H1 (cell line): ENCODE measurements at regions not wholly inside any gene's neighbourhood (a gene's known extent, or its start where the extent isn't known, plus 50 kb on each side); places are given as distances from the start of the nearest gene placed in this dataset.

Source experiments
- ATF2 ChIP-seq: IDR thresholded peaks from 2 replicates; pipeline ENCODE4 v1.6.1; 2012; ENCODE audit warnings: low read length, inconsistent platforms
- CTBP2 ChIP-seq: IDR thresholded peaks from 2 replicates; pipeline ENCODE4 v1.7.0; 2011; ENCODE audit warnings: borderline replicate concordance, mild to moderate bottlenecking, moderate library complexity, mixed read lengths, low read length; ENCODE audit not compliant: insufficient read depth, insufficient read length
- EP300 ChIP-seq, 2 experiments: IDR thresholded peaks; 1 replicate in 1 of 2; 2 replicates in 1 of 2; pipeline ENCODE4 v1.6.1; 2011 to 2012; ENCODE audit warnings: low read depth in 2 of 2, low read length in 2 of 2, mild to moderate bottlenecking in 2 of 2, borderline replicate concordance in 1 of 2, inconsistent platforms in 1 of 2, moderate library complexity in 1 of 2
- FOSL1 ChIP-seq: IDR thresholded peaks from 2 replicates; pipeline ENCODE4 v1.6.1; 2011; ENCODE audit warnings: mild to moderate bottlenecking, low read depth, low read length, moderate library complexity; ENCODE audit not compliant: insufficient read depth
- SIN3A ChIP-seq, 2 experiments: IDR thresholded peaks in 1 of 2; conservative IDR thresholded peaks in 1 of 2; 2 replicates each; pipeline ENCODE4 v1.6.1; 2011 to 2012; ENCODE audit warnings: low read length in 2 of 2, improper control_type of control experiment in 1 of 2, low read depth in 1 of 2, mild to moderate bottlenecking in 1 of 2
- SP1 ChIP-seq: IDR thresholded peaks from 2 replicates; pipeline ENCODE4 v1.6.1; 2011; ENCODE audit warnings: low read depth, low read length
- TBP ChIP-seq: IDR thresholded peaks from 2 replicates; pipeline ENCODE4 v1.6.1; 2011; ENCODE audit warnings: low read depth, low read length, improper control_type of control experiment

DNA sequence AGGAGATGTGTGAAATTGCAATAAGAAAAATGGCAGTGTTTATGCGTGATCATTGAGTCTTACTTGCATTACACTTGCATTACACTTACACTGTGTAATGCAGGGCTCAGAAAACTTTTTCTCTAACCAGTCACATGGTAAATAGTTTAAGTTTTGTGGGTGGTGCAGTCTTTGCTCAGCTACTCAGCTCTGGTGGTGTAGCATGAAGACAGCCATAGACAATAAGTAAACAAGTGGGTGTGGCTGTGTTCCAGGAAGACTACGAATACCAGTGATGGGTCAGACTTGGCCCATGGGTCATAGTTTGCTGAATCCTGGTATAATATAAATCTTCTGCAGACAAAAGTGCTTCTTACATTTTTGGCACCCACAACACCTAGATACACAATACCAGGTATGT lies 115.6 kb upstream of the CYP1B1 start (continued):
- TF ChIP-seq CTBP2: no peak
- TF ChIP-seq TBP: no peak
- no peak for TF ChIP-seq SIN3A (conservative IDR thresholded peaks at IDR 0.05 in 1 of 2, IDR thresholded peaks at IDR 0.05 in 1 of 2; ENCODE audit: low read depth in 1 of 2, low read length in 2 of 2)
- TF ChIP-seq ATF2: no peak
- no peak for TF ChIP-seq EP300 (IDR thresholded peaks at IDR 0.05; ENCODE audit: borderline replicate concordance in 1 of 2, low read depth in 2 of 2, low read length in 2 of 2)
- no peak for TF ChIP-seq SP1
- no peak for TF ChIP-seq FOSL1
